Urothelium cell line (cell line): ENCODE measurements at regions not wholly inside any gene's neighbourhood (a gene's known extent, or its start where the extent isn't known, plus 50 kb on each side); places are given as distances from the start of the nearest gene placed in this dataset.

Experiments used
- DNase-seq: peaks from one replicate; pipeline ENCODE4 v3.0.0; 2011; ENCODE audit warnings: low spot score, mixed read lengths
- FAIRE-seq: peaks from 2 replicates; lab custom pipeline; 2011; peaks lifted over from hg19 to GRCh38; lab: Jason Lieb, UNC

GRCh38 chr18:75158465-75159237, 50.3 kb downstream of the PTGR3 start:
- FAIRE-seq (no peak), DNase-seq (no peak)

- DNase-seq, result no peak
- FAIRE-seq, result no peak
Measured at GRCh38 chr18:75157851-75158250, 51.1 kb downstream of the PTGR3 start.

- FAIRE-seq (no peak), DNase-seq (no peak)
Measured at GRCh38 chr18:75157381-75157780, 51.6 kb downstream of the PTGR3 start.

- DNase-seq (no peak), FAIRE-seq (no peak)
Measured at GRCh38 chr18:75156831-75157230, 52.1 kb downstream of the PTGR3 start.

DNA sequence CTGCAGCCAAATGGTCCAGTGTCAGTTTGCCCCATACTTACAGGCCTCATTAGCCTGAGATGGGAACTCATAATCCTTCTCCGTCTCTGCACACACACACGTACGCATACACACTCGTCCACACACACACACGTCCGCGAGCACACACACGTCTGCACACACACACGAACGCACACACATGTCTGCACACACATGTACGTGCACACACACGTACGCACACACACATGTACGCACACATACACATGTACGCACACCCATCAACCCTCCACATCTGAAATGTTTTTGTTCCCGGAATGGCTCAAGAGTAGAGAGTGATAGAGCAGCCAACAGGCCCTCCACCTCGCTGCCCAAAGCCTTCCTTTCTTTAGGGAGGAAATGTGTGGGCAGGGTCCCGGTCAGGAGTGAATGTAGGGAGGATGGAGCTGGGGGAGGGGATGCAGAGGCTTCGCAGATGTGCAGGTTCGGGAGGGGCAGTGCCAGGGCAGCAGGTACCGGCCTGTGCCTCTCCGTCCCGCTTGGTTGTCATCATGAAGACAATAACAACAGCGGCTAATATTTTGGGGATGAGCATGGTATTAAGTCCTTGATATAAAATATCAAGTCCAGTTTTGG, 52.7 kb downstream of the PTGR3 start:
- DNase-seq, result no peak
- FAIRE-seq, result peak; percentile 77

DNA sequence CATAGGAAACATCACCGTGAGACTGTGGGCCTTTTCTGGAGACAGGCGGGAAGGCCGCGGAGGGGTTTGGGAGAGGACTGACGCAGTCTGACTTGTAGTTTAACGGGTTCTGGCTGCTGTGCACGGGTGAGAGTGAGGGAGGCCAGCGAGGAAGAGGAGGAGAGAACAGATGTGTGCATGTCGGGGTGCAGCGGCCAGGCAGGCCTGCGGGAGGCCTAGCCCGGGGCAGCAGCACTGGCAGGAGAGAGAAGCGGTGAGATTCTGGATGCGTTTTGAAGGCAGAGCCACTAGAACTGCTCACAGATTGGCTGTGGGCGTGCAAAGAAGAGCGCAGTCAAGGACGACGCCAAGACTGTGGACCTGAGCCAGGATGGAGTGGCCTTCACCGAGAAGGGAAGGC, 53.9 kb downstream of the PTGR3 start:
- no peak for FAIRE-seq

DNA sequence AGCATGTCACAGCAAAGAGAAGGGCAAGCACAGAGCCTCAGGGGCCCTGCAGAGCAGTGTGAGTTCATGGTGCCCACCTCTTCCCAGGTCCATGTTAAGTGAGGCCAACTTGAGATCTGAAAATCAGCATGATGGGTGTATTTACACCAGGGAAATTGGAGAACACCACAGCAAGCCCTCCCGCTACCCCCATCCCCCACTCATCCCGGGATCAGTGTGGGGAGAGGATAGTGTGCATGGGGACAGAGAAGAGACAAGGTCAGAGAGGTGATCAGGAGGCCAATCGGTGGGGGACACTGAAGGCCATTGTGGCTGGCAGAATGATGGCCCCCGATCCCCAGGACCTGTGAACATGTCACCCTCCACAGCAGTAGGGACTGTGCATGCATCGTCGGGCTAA, 54.7 kb downstream of the PTGR3 start:
- FAIRE-seq (no peak), DNase-seq (no peak)

More for the DNA sequence above, 53.9 kb downstream of the PTGR3 start:
- no peak for DNase-seq

DNA sequence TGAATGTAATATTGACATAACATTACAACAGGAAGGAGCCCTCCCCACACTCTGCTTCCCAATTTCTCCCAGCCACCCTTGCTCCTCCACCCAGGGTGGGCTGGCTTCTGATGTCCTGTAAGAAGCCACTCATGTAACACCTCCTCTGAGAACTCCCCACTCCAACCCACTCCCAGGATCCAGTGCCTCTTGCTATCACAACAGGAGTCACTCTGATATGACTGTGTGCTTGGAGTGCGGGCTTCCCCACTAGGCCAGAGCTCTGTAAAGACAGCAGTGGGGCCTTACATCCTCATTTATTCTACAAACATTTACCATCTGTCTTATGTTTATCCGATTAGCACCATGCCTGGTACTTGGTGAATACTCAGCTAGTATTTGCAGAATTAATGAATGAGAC, 65.1 kb downstream of the PTGR3 start:
- FAIRE-seq, result no peak
- no peak for DNase-seq

DNA sequence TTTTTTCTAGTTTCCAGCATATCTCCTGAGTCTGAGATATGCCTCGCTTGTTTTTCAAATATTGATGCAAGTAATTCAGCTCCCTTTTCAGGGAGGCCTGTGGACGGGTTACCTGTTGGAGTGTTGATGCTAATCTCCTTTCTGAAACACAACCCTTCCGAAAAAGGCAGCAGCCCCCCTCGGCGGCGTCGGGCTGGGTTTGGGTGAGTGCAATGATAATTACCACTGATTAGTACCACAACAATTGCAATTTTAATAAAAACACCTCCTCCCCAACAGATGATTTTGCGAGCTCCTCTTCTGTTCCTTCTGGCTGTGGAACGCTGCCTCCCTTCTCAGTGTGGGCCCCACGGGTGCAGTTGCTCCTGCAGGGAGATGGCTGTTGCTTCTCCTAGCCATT, 66.3 kb downstream of the PTGR3 start:
- DNase-seq (no peak), FAIRE-seq (no peak)

GRCh38 chr18:75141734-75142133, 67.2 kb downstream of the PTGR3 start:
- DNase-seq, result no peak
- no peak for FAIRE-seq

DNA sequence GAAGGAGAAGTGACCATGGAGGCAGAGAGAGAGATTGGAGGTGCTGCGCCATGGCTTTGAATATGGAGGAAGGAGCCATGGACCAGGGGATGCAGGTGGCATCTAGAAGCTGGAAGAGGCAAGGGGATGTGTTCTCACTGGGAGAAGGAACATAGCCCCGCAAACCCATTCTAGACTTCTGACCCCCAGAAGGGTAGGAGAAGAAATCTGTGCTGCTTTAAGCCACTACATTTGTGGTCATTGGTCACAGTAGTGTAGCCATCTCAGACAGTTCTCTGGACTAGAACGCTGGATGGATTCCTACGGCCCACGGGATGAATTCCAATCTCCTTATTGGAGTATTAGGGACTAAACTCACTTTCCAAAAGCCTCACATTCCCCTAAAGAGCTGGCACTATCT, 67.8 kb downstream of the PTGR3 start:
- DNase-seq (no peak), FAIRE-seq (no peak)

DNA sequence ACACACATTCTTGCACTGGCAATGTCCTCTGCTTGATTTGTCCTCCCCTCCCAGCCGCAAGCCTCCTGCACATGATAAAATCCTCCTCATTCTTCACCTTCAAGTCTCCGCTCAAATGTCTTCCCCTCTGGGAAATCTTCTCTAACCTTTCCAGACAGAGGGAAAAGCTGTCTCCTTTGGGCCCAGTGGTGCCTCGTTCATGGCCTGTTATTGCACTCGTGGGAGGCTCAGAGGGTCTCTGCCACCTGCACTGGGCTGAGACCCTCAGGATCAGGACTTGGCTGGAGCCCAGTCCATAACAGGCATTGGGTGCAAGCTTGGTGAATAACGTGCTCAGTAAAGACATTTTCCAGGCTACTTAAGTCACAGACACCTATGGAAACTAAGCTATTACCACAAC, 68.6 kb downstream of the PTGR3 start:
- FAIRE-seq, result no peak

GRCh38 chr18:75139226-75139911, 69.6 kb downstream of the PTGR3 start:
- FAIRE-seq (no peak), DNase-seq (no peak)

More for the DNA sequence above, 68.6 kb downstream of the PTGR3 start:
- DNase-seq, result no peak

DNA sequence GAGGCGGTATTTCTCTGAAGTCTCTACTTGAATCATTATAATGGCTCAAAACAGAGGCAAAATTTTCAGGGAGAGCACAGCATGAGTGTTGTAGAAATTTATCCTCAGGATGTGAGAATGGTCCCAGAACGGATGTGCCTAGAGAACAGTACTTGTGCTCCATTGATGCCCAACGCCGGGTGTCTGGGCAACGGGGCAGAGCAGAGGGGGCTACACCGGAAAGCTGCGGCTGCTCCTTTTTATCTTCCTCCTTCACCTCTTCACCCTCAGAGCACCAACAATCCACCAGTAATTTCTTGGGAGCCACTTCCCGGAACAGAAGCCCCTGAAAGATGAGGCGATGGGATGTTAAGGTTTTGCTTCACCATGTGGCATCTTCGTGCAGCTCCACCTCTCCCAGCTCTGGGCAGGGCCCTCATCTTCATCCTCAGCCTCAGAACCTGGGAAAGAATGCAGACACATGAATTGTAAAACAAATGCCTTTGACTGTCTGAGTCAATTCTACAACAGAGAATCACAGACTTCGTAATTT, 71.5 kb downstream of the PTGR3 start:
- no peak for FAIRE-seq
- DNase-seq, result no peak

DNA sequence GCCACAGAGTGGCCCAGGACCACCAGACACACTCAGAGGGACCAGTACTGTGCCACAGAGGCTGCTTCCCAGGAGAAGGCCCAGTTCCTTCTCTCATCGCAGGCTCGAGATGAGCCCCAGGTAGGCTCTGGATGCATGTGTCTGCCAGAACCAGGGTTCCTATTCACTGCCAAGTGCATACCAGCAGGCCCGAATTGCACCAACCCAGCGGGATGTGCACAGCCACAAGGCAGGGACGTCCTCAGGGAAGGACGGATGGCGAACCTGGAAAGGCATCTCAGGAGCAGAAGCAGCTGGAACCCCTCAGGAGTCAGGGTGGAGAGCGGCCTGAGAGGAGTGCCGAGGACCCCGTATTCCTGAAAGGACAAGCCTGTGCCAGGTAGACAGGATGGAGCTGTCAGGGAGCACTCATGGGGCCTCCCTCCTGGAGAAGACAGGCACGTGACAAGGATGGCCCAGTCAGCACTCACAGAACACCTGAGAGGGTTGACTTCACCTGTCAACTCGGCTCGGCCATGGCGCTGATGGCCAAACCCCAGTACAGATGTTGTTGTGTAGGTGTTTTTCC, 73.7 kb downstream of the PTGR3 start:
- FAIRE-seq, result no peak
- no peak for DNase-seq

DNA sequence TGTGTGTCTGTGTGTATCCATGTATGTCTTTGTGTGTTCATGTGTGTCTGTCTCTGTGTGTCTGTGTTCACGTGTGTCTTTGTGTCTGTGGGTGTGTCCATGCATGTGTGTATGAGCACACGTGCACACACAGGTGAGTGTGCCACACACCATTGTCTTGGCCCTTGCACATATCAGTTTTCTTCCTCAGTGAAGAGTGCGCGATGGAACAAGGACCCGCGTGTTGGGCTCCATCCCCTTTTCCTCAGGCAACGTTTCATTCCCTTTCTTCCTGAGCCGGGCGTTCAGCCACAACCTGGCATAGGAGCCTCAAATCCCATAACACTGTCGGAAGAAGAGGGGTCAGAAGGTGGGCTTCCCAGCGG, 74.3 kb downstream of the PTGR3 start:
- FAIRE-seq (no peak), DNase-seq (no peak)

- DNase-seq (no peak), FAIRE-seq (peak; percentile 59)
Measured at GRCh38 chr18:75133721-75134610, 75.0 kb downstream of the PTGR3 start.

DNA sequence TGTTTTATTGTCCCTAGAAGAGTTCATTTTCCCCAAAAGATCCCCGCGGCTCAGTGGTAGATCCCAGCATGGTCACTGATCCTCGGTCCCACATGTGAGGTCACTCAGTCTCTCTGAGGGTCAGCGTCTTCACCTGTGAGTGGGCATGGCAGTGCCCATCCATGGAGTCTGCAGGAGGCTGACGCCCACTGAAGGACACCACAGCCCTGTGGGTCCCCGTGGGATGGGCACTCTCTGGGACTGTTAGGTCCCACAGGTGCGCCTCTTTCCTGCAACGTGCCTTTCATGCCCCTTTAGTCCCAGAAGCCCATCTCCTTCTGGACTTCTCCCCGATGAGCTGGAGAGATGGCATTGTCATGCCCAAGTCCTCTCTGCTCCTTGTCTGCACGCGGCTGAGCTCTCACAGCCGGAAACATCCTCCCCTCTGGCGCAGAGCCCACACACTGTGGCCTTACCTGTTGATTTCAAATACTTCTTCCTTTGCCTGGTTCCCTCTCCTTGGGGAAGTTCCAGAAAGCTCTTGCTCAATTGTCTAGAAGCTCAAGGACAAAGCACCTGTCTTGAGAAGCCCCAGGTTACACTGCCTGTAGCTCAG, 75.9 kb downstream of the PTGR3 start:
- DNase-seq (no peak), FAIRE-seq (no peak)

GRCh38 chr18:75132098-75132870, 76.7 kb downstream of the PTGR3 start:
- no peak for DNase-seq
- FAIRE-seq, result no peak
